ENCODE measurements at regions not wholly inside any gene's neighbourhood (a gene's known extent, or its start where the extent isn't known, plus 50 kb on each side); places are given as distances from the start of the nearest gene placed in this dataset.

GRCh38 chr4:181258569-181258968 is 984.6 kb upstream of the TENM3 start:
- TF ChIP-seq POLR2A (IDR thresholded peaks at IDR 0.05): no peak
- no peak for TF ChIP-seq CTCF (IDR thresholded peaks at IDR 0.05)
